Mesendoderm (in vitro differentiated cells): ENCODE measurements at regions not wholly inside any gene's neighbourhood (a gene's known extent, or its start where the extent isn't known, plus 50 kb on each side); places are given as distances from the start of the nearest gene placed in this dataset.

Experiments used
- DNase-seq: peaks from one replicate; pipeline ENCODE4 v3.0.0; 2013
- H2AK5ac ChIP-seq: 2 replicates; pipeline ENCODE4 v1.6.1; 2013; ENCODE audit warnings: low read length, inconsistent platforms
- H2BK120ac ChIP-seq: 2 replicates; pipeline ENCODE4 v1.6.1; 2013; ENCODE audit warnings: low read depth, mild to moderate bottlenecking, low read length, moderate library complexity, mixed read lengths
- H2BK15ac ChIP-seq: replicated peaks from 2 replicates; pipeline ENCODE4 v1.6.1; 2013; ENCODE audit warnings: low read depth, mild to moderate bottlenecking, moderate library complexity
- H2BK5ac ChIP-seq: 2 replicates; pipeline ENCODE4 v1.6.1; 2013; ENCODE audit warnings: low read length, inconsistent platforms
- H3K18ac ChIP-seq: 2 replicates; pipeline ENCODE4 v1.6.1; 2013; ENCODE audit warnings: mild to moderate bottlenecking, low read length, mixed read lengths
- H3K23ac ChIP-seq: one replicate; pipeline ENCODE4 v1.6.1; 2013; ENCODE audit warnings: low read length
- H3K27ac ChIP-seq: 2 replicates; pipeline ENCODE4 v1.5.1; 2013; ENCODE audit warnings: low read depth, mild to moderate bottlenecking, inconsistent platforms, low read length, moderate library complexity
- H3K27me3 ChIP-seq: 2 replicates; pipeline ENCODE4 v1.6.1; 2013; ENCODE audit warnings: low read length, control low read depth, mild to moderate bottlenecking, inconsistent platforms; ENCODE audit not compliant: insufficient read depth, poor library complexity
- H3K36me3 ChIP-seq: 2 replicates; pipeline ENCODE4 v1.6.1; 2013; ENCODE audit warnings: low read length, inconsistent platforms; ENCODE audit not compliant: control insufficient read depth, insufficient read depth
- H3K4ac ChIP-seq: one replicate; pipeline ENCODE4 v1.6.1; 2013; ENCODE audit warnings: low read depth, mild to moderate bottlenecking, low read length, moderate library complexity
- H3K4me1 ChIP-seq: 2 replicates; pipeline ENCODE4 v1.6.1; 2013; ENCODE audit warnings: low read depth, low read length, inconsistent platforms; ENCODE audit not compliant: control insufficient read depth
- H3K4me2 ChIP-seq: 2 replicates; pipeline ENCODE4 v1.6.1; 2013; ENCODE audit warnings: low read length
- H3K4me3 ChIP-seq: 2 replicates; pipeline ENCODE4 v1.5.1; 2013; ENCODE audit warnings: mild to moderate bottlenecking, low read length
- H3K56ac ChIP-seq: one replicate; pipeline ENCODE4 v1.6.1; 2013; ENCODE audit warnings: low read length
- H3K79me1 ChIP-seq: 2 replicates; pipeline ENCODE4 v1.6.1; 2013; ENCODE audit warnings: low read length, inconsistent platforms
- H3K79me2 ChIP-seq: 2 replicates; pipeline ENCODE4 v1.6.1; 2013; ENCODE audit warnings: mild to moderate bottlenecking, low read length; ENCODE audit not compliant: control insufficient read depth, insufficient read depth
- H3K9ac ChIP-seq: 2 replicates; pipeline ENCODE4 v1.6.1; 2013; ENCODE audit warnings: low read length, inconsistent platforms
- H4K5ac ChIP-seq: one replicate; pipeline ENCODE4 v1.6.1; 2013; ENCODE audit warnings: low read length
- H4K8ac ChIP-seq: one replicate; pipeline ENCODE4 v1.6.1; 2013; ENCODE audit warnings: low read depth, mild to moderate bottlenecking, control low read depth, low read length, moderate library complexity
- WGBS: extraction: QIAGEN DNeasy Blood & Tissue Kit; methylation state at CpG from one replicate; pipeline ENCODE4 v1.1.7; 2013; ENCODE audit warnings: low lambda C conversion rate, missing lambda C conversion rate; ENCODE audit not compliant: insufficient coverage; ENCODE audit errors: extremely low coverage; 5-methylcytosine and 5-hydroxymethylcytosine counted together

- Histone ChIP-seq H3K79me2 (no peaks in the 10 kb centered on the region), H3K79me1 (no peaks in the 10 kb centered on the region), H2BK15ac (no peak overlapping the region), H3K36me3 (no peaks in the 10 kb centered on the region), H3K18ac (no peak overlapping the region), H4K8ac (no peak overlapping the region), H3K4ac (no peak overlapping the region), H3K27me3 (no peaks in the 10 kb centered on the region), H2BK120ac (no peak overlapping the region), H3K4me1 (no peaks in the 10 kb centered on the region), H3K23ac (no peak overlapping the region), H2AK5ac (no peak overlapping the region), H3K4me2 (no peak overlapping the region), H3K56ac (no peak overlapping the region), H3K9ac (no peak overlapping the region), H2BK5ac (no peak overlapping the region), H3K4me3 (no peak overlapping the region), H3K27ac (no peak overlapping the region), H4K5ac (no peak overlapping the region)
- DNase-seq: no peak
- no CpG with 5 or more reads among the region's 10 CpGs for WGBS
Observed at GRCh38 chr9:91146391-91147019, 215.2 kb downstream of the AUH start.

- no peaks in the 10 kb centered on the region for H3K36me3 ChIP-seq
- no peak overlapping the region for H4K8ac ChIP-seq
- no peaks in the 10 kb centered on the region for H3K79me2 ChIP-seq
- no peak overlapping the region for H3K4ac ChIP-seq
- H2BK120ac ChIP-seq: no peak overlapping the region
- H3K23ac ChIP-seq: no peak overlapping the region
- no peak for DNase-seq
- H4K5ac ChIP-seq: no peak overlapping the region
- no peak overlapping the region for H3K4me2 ChIP-seq
- no peak overlapping the region for H3K27ac ChIP-seq
- no peak overlapping the region for H3K9ac ChIP-seq
- no peak overlapping the region for H2BK5ac ChIP-seq
- H3K18ac ChIP-seq: no peak overlapping the region
- H3K56ac ChIP-seq: no peak overlapping the region
- no CpG with 5 or more reads among the region's 5 CpGs for WGBS
- H3K79me1 ChIP-seq: no peaks in the 10 kb centered on the region
- no peak overlapping the region for H2BK15ac ChIP-seq
- no peaks in the 10 kb centered on the region for H3K27me3 ChIP-seq
- no peak overlapping the region for H2AK5ac ChIP-seq
- no peaks in the 10 kb centered on the region for H3K4me1 ChIP-seq
- H3K4me3 ChIP-seq: no peak overlapping the region
Observed at GRCh38 chr9:91147079-91147708, 214.5 kb downstream of the AUH start.

- Histone ChIP-seq H3K23ac (no peak overlapping the region), H2BK5ac (no peak overlapping the region), H3K4ac (no peak overlapping the region), H3K79me1 (no peaks in the 10 kb centered on the region), H3K4me3 (no peak overlapping the region), H3K27me3 (no peaks in the 10 kb centered on the region), H2BK120ac (no peak overlapping the region), H3K79me2 (no peaks in the 10 kb centered on the region), H2AK5ac (no peak overlapping the region), H3K18ac (no peak overlapping the region), H3K36me3 (no peaks in the 10 kb centered on the region), H3K4me2 (no peak overlapping the region), H3K27ac (no peak overlapping the region), H4K5ac (no peak overlapping the region), H3K4me1 (no peaks in the 10 kb centered on the region), H4K8ac (no peak overlapping the region), H3K56ac (no peak overlapping the region), H2BK15ac (no peak overlapping the region), H3K9ac (no peak overlapping the region)
- DNase-seq: no peak
- no CpG with 5 or more reads among the region's 4 CpGs for WGBS
Observed at GRCh38 chr9:91148306-91148705, 213.4 kb downstream of the AUH start.

GRCh38 chr9:91150273-91150997 is 211.3 kb downstream of the AUH start:
- no peak overlapping the region for H4K8ac ChIP-seq
- H2BK5ac ChIP-seq: no peak overlapping the region
- no peak overlapping the region for H3K4me2 ChIP-seq
- no peak overlapping the region for H3K23ac ChIP-seq
- no peak overlapping the region for H3K56ac ChIP-seq
- no peak for DNase-seq
- no peaks in the 10 kb centered on the region for H3K36me3 ChIP-seq
- no peak overlapping the region for H2BK120ac ChIP-seq
- H3K4me3 ChIP-seq: no peak overlapping the region
- no peak overlapping the region for H3K27ac ChIP-seq
- H3K27me3 ChIP-seq: no peaks in the 10 kb centered on the region
- H3K79me2 ChIP-seq: no peaks in the 10 kb centered on the region
- H2BK15ac ChIP-seq: no peak overlapping the region
- no peak overlapping the region for H3K4ac ChIP-seq
- H3K4me1 ChIP-seq: no peaks in the 10 kb centered on the region
- H4K5ac ChIP-seq: no peak overlapping the region
- no CpG with 5 or more reads among the region's 3 CpGs for WGBS
- no peak overlapping the region for H3K18ac ChIP-seq
- no peak overlapping the region for H2AK5ac ChIP-seq
- no peaks in the 10 kb centered on the region for H3K79me1 ChIP-seq
- H3K9ac ChIP-seq: no peak overlapping the region

- H3K4ac ChIP-seq: no peak overlapping the region
- no peak overlapping the region for H3K56ac ChIP-seq
- no peak overlapping the region for H3K27ac ChIP-seq
- no peaks in the 10 kb centered on the region for H3K4me1 ChIP-seq
- no peak overlapping the region for H4K5ac ChIP-seq
- no peak overlapping the region for H4K8ac ChIP-seq
- no peaks in the 10 kb centered on the region for H3K79me1 ChIP-seq
- no peak overlapping the region for H3K18ac ChIP-seq
- no peak overlapping the region for H3K9ac ChIP-seq
- no peaks in the 10 kb centered on the region for H3K27me3 ChIP-seq
- no CpG with 5 or more reads among the region's 5 CpGs for WGBS
- H3K23ac ChIP-seq: no peak overlapping the region
- no peaks in the 10 kb centered on the region for H3K79me2 ChIP-seq
- no peak for DNase-seq
- no peak overlapping the region for H2BK15ac ChIP-seq
- no peak overlapping the region for H3K4me2 ChIP-seq
- no peak overlapping the region for H2AK5ac ChIP-seq
- H2BK5ac ChIP-seq: no peak overlapping the region
- no peak overlapping the region for H3K4me3 ChIP-seq
- H2BK120ac ChIP-seq: no peak overlapping the region
- H3K36me3 ChIP-seq: no peaks in the 10 kb centered on the region
Observed at GRCh38 chr9:91150998-91151717, 210.6 kb downstream of the AUH start.
